ENCODE measurements at regions not wholly inside any gene's neighbourhood (a gene's known extent, or its start where the extent isn't known, plus 50 kb on each side); places are given as distances from the start of the nearest gene placed in this dataset.

DNA sequence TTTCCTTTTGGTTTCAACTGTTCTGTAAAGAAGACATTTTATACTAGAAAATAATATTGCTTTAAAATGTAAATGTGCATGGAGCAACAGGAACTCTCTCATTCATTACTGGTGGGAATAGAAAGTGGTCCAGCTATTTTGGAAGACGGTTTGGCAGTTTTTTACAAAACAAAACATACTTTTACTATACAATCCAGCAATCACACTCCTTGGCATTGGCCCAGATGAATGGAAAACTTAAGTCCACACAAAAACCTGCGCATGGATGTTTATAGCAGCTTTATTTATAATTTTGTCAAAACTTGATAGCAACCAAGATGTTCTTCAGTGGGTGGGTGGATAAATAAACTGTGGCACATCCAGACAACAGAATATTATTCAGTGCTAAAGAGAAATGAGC lies 49.9 kb upstream of the SEPTIN5 start:
- peaks cover 9% of the 10 kb centered on the region for H3K27me3 Mint-ChIP-seq
- ChIA-PET CTCF (no interaction called here), POLR2A (no interaction called here)
- no peak for DNase-seq
- H3K4me3 ChIP-seq (ENCODE audit: control extremely low read depth in 1 of 5, extremely low read depth in 1 of 5, insufficient read depth in 1 of 5, low read depth in 2 of 5, low read length in 4 of 5): no peak overlapping the region
- H3K4me2 ChIP-seq (replicated peaks; ENCODE audit: low read depth, low read length, poor library complexity, severe bottlenecking): no peak overlapping the region
- H4K20me1 ChIP-seq (ENCODE audit: control insufficient read depth, insufficient read depth, low read length, poor library complexity, severe bottlenecking): no peaks in the 10 kb centered on the region
- no peaks in the 10 kb centered on the region for H3K9me3 Mint-ChIP-seq (ENCODE audit: insufficient read depth)
- H2AFZ ChIP-seq (ENCODE audit: insufficient read depth, low read depth, low read length, poor library complexity, severe bottlenecking): no peak overlapping the region
- WGBS (ENCODE audit: insufficient coverage): 100% methylated on average over 1 of the region's 2 CpGs
- H3K4me1 ChIP-seq (ENCODE audit: control insufficient read depth in 2 of 2, insufficient read depth in 2 of 2, low read length in 2 of 2): no peaks in the 10 kb centered on the region
- H3K4me3 Mint-ChIP-seq: no peak overlapping the region
- ATAC-seq (ENCODE audit: low read depth): no peak
- no peak overlapping the region for H3K27ac ChIP-seq (ENCODE audit: low read length in 2 of 2)
- intact Hi-C loops (cut with micrococcal nuclease): no loop called here
- H3K36me3 ChIP-seq (replicated peaks in 1 of 2; ENCODE audit: control extremely low read depth in 1 of 2, control insufficient read depth in 1 of 2, extremely low read depth in 1 of 2, insufficient read depth in 2 of 2, low read length in 1 of 2): no peaks in the 10 kb centered on the region
- TF ChIP-seq, protein P1, sequence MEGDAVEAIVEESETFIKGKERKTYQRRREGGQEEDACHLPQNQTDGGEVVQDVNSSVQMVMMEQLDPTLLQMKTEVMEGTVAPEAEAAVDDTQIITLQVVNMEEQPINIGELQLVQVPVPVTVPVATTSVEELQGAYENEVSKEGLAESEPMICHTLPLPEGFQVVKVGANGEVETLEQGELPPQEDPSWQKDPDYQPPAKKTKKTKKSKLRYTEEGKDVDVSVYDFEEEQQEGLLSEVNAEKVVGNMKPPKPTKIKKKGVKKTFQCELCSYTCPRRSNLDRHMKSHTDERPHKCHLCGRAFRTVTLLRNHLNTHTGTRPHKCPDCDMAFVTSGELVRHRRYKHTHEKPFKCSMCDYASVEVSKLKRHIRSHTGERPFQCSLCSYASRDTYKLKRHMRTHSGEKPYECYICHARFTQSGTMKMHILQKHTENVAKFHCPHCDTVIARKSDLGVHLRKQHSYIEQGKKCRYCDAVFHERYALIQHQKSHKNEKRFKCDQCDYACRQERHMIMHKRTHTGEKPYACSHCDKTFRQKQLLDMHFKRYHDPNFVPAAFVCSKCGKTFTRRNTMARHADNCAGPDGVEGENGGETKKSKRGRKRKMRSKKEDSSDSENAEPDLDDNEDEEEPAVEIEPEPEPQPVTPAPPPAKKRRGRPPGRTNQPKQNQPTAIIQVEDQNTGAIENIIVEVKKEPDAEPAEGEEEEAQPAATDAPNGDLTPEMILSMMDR (IDR thresholded peaks at IDR 0.05): no peak
- TF ChIP-seq EZH2 (IDR thresholded peaks at IDR 0.05; ENCODE audit: borderline replicate concordance, insufficient read depth, low read depth, low read length, poor library complexity, severe bottlenecking): no peak
- H3K27me3 ChIP-seq (replicated peaks in 1 of 4; ENCODE audit: control extremely low read depth in 1 of 4, control insufficient read depth in 3 of 4, insufficient read depth in 4 of 4, low read length in 3 of 4): no peaks in the 10 kb centered on the region
- H3K4me1 Mint-ChIP-seq: no peaks in the 10 kb centered on the region
- H3K79me2 ChIP-seq (ENCODE audit: control insufficient read depth, insufficient read depth, low read length): no peaks in the 10 kb centered on the region
- H3K27ac Mint-ChIP-seq: no peak overlapping the region
- H3K9me3 ChIP-seq (ENCODE audit: control extremely low read depth in 1 of 3, control insufficient read depth in 2 of 3, insufficient read depth in 1 of 3, low read length in 2 of 3): no peaks in the 10 kb centered on the region
- H3K9ac ChIP-seq (ENCODE audit: low read length): no peak overlapping the region
